Prostate gland (tissue), 2 donors: ENCODE measurements at regions not wholly inside any gene's neighbourhood (a gene's known extent, or its start where the extent isn't known, plus 50 kb on each side); places are given as distances from the start of the nearest gene placed in this dataset.

ENCODE experiments used
- DNase-seq: peaks from one replicate; pipeline ENCODE4 v3.0.0-alpha.2; 2019; ENCODE audit warnings: low spot score
- H3K27ac ChIP-seq, 2 donors: fragments of 200-600 bp; sonication (generic); 2 replicates each; pipeline ENCODE4 v1.5.1; 2017 to 2019
- H3K27me3 ChIP-seq: fragments of 200-600 bp; sonication (generic); replicated peaks from 2 replicates; pipeline ENCODE4 v1.5.1; 2019; ENCODE audit not compliant: insufficient read depth
- H3K36me3 ChIP-seq, 2 donors: fragments of 200-600 bp; sonication (generic); 1 replicate in 1 of 2; 2 replicates in 1 of 2; pipeline versions ENCODE4 v1.5.1 to v1.8.1; 2017 to 2019
- H3K4me1 ChIP-seq: fragments of 200-600 bp; sonication (generic); replicated peaks from 2 replicates; pipeline ENCODE4 v1.5.1; 2019
- H3K4me3 ChIP-seq, 2 donors: fragments of 200-600 bp; sonication (generic); 2 replicates each; pipeline ENCODE4 v1.5.1; 2017 to 2019
- H3K9me3 ChIP-seq: fragments of 200-600 bp; sonication (generic); 2 replicates; pipeline ENCODE4 v1.5.1; 2017
- POLR2A ChIP-seq: fragments of 450-650 bp; IDR thresholded peaks from one replicate; pipeline ENCODE4 v1.6.1; 2016; ENCODE audit warnings: antibody characterized with exemption, mild to moderate bottlenecking
- POLR2AphosphoS5 ChIP-seq: sonication (generic); formaldehyde crosslinking; IDR thresholded peaks from one replicate; pipeline ENCODE4 v1.6.1; 2017; ENCODE audit warnings: antibody characterized with exemption
- WGBS: methylation state at CpG from one replicate; pipeline ENCODE4 v1.1.5; 2018; 5-methylcytosine and 5-hydroxymethylcytosine counted together
- intact Hi-C: fragments of 100-400 bp; cut with DNase I; formaldehyde crosslinking; loops from one replicate; pipeline ENCODE4 v1.14.2; 2022
- TF ChIP-seq, protein P1 (sequence below), 4 experiments: fragments of 200-600 bp in 2 of 4; fragments of 450-650 bp in 2 of 4; sonication (generic) in 2 of 4; IDR thresholded peaks; 1 replicate in 3 of 4; 2 replicates in 1 of 4; pipeline ENCODE4 v1.5.1; 2016 to 2019; ENCODE audit warnings: antibody characterized with exemption in 4 of 4, mild to moderate bottlenecking in 2 of 4, moderate library complexity in 2 of 4

DNA sequence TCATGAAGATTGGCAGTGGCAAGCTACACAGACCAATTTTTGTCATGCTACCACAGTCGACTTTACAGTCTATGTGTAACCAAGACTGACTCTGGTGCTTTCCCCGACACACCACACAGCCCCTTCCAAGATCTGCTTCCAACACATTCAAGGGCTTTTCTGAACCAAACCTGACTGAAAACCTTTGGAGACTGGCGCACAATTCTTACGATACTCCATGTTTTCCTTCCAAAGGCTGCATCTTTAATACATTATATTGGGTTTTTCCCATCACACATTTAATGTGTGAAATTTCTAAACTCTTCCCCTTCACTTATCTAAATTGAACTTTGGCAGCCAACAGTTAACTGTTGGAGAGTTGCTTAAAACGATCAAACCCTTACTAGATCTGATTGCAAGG, 127.7 kb upstream of the SOX5 start:
- H3K36me3 ChIP-seq, result no peaks in the 10 kb centered on the region
- H3K4me3 ChIP-seq, result no peak overlapping the region
- no peaks in the 10 kb centered on the region for H3K9me3 ChIP-seq
- no peak for TF ChIP-seq POLR2A
- TF ChIP-seq, protein P1, sequence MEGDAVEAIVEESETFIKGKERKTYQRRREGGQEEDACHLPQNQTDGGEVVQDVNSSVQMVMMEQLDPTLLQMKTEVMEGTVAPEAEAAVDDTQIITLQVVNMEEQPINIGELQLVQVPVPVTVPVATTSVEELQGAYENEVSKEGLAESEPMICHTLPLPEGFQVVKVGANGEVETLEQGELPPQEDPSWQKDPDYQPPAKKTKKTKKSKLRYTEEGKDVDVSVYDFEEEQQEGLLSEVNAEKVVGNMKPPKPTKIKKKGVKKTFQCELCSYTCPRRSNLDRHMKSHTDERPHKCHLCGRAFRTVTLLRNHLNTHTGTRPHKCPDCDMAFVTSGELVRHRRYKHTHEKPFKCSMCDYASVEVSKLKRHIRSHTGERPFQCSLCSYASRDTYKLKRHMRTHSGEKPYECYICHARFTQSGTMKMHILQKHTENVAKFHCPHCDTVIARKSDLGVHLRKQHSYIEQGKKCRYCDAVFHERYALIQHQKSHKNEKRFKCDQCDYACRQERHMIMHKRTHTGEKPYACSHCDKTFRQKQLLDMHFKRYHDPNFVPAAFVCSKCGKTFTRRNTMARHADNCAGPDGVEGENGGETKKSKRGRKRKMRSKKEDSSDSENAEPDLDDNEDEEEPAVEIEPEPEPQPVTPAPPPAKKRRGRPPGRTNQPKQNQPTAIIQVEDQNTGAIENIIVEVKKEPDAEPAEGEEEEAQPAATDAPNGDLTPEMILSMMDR (IDR thresholded peaks at IDR 0.05), result no peak
- no peak for TF ChIP-seq POLR2AphosphoS5
- no peaks in the 10 kb centered on the region for H3K27me3 ChIP-seq
- H3K27ac ChIP-seq, result no peak overlapping the region
- 92% methylated on average over 5 of the region's 5 CpGs for WGBS
- intact Hi-C loops, result no loop called here
- no peak for DNase-seq
- H3K4me1 ChIP-seq, result no peaks in the 10 kb centered on the region

DNA sequence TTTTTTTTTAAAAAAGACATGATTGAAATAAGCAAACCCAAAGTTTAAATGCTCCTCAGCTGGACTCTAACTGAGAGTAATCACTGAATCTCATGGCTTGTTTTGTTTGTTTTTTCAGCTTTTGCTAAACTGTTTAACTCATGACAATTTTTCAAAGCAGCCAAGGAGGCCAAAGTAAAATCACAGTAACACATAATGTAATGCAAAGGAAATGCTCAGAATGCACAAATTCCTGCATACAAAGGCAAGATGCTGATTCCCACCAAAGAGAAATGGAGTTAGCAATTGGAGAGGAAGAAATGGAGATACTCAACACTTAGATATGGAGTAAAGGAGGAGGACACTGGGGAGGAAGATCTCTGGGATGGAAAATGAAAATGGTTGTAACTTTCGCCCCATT, 126.2 kb upstream of the SOX5 start:
- no peaks in the 10 kb centered on the region for H3K4me1 ChIP-seq

DNA sequence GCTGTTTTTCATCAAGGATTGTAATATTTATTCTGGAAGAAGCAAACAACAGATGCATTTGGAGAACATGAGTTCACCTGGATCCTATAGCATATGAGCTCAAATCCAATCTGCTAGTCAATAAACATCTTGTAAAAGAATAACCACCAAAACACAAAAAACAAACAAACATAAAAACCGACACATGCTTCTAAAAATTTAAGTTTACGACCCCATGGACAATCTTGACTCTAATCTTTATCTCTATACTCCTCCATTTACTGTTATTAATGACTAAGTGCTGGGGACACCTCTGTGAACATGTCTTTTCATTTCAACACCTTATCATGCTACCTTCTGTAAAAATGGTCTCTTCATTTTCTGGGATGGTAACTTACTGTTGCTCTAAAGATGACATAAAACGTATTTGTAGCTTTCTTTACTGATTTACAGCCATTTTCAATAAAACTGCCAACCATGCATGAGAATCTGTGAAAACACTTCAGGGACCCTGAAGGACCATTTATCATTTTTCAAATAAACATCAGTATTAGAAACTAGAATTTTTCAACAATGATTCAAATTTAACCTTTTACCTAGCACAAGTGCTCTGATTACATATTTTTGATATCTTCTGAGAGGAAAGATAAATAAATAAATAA, 123.8 kb upstream of the SOX5 start:
- 87% methylated on average over 3 of the region's 3 CpGs for WGBS
- TF ChIP-seq POLR2A (no peak), POLR2AphosphoS5 (no peak)
- TF ChIP-seq, protein P1 (IDR thresholded peaks at IDR 0.05), result no peak
- H3K36me3 ChIP-seq, result no peaks in the 10 kb centered on the region
- intact Hi-C loops, result no loop called here
- no peak for DNase-seq
- H3K27me3 ChIP-seq, result no peaks in the 10 kb centered on the region
- H3K9me3 ChIP-seq, result no peaks in the 10 kb centered on the region
- no peak overlapping the region for H3K27ac ChIP-seq
- no peak overlapping the region for H3K4me3 ChIP-seq
- no peaks in the 10 kb centered on the region for H3K4me1 ChIP-seq

More for the DNA sequence above, 126.2 kb upstream of the SOX5 start:
- H3K27ac ChIP-seq, result no peak overlapping the region
- H3K9me3 ChIP-seq, result no peaks in the 10 kb centered on the region
- no peaks in the 10 kb centered on the region for H3K27me3 ChIP-seq
- WGBS, result 95% methylated on average over 1 of the region's 1 CpG
- TF ChIP-seq POLR2A (no peak), POLR2AphosphoS5 (no peak)
- TF ChIP-seq, protein P1 (IDR thresholded peaks at IDR 0.05), result no peak
- no peak overlapping the region for H3K4me3 ChIP-seq
- H3K36me3 ChIP-seq, result no peaks in the 10 kb centered on the region
- no peak for DNase-seq
- intact Hi-C loops, result no loop called here

DNA sequence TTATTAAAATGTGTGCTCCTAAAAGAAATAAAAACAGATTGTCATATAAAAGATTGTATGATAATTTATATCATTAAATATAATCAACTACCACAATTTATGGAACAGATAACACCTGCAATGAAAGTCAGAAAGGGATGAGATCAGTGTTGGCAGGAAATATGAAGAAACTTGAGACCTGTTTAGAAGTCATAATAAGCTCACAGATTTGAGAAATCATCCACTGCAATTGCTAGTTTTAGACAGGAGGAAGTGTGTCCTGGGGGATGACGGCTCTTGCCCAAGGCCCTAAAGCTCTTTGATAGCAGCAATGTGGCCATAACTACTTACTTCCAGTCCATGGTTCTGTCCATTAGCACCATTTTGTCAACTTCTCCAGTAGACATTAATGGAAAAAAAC, 122.8 kb upstream of the SOX5 start:
- Histone ChIP-seq H3K27ac (no peak overlapping the region), H3K4me3 (no peak overlapping the region), H3K36me3 (no peaks in the 10 kb centered on the region), H3K27me3 (no peaks in the 10 kb centered on the region), H3K9me3 (no peaks in the 10 kb centered on the region), H3K4me1 (no peaks in the 10 kb centered on the region)
- intact Hi-C loops, result no loop called here
- 96% methylated on average over 1 of the region's 1 CpG for WGBS
- no peak for DNase-seq
- TF ChIP-seq POLR2AphosphoS5 (no peak), POLR2A (no peak)
- TF ChIP-seq, protein P1 (IDR thresholded peaks at IDR 0.05), result no peak

DNA sequence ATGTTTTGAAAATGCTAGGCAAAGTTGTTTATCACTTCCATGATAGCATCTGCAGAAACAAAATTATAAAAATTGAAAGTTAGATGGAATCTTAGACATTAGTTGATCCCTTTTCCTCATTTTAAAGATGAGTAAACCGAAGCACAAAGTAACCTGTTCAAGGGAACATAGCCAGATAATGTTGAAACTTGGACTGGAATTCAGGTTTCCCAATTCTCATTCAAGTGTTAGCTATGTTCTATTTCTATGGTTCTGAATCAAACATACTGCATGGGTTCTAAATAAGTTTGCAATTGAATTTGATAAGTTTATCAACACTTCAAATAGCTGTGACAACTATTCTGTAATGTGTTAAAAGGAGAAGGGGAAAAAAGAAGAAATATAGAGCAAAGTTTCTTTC, 122.4 kb upstream of the SOX5 start:
- H3K36me3 ChIP-seq, result no peaks in the 10 kb centered on the region
- intact Hi-C loops, result no loop called here
- no peak overlapping the region for H3K27ac ChIP-seq
- WGBS, result 73% methylated on average over 1 of the region's 1 CpG
- no peaks in the 10 kb centered on the region for H3K27me3 ChIP-seq
- TF ChIP-seq, protein P1 (IDR thresholded peaks at IDR 0.05), result no peak
- TF ChIP-seq POLR2A, result no peak
- no peak for TF ChIP-seq POLR2AphosphoS5
- no peaks in the 10 kb centered on the region for H3K9me3 ChIP-seq
- no peak overlapping the region for H3K4me3 ChIP-seq
- no peak for DNase-seq
- H3K4me1 ChIP-seq, result no peaks in the 10 kb centered on the region
